H1 (cell line): ENCODE measurements at regions not wholly inside any gene's neighbourhood (a gene's known extent, or its start where the extent isn't known, plus 50 kb on each side); places are given as distances from the start of the nearest gene placed in this dataset.

Source experiments
- CTCF ChIA-PET: fragments of 300-600 bp; sonication (Branson Sonifier 250); formaldehyde crosslinking; loops from one replicate; lab custom pipeline; 2021; ENCODE audit not compliant: partially characterized antibody; lab: Charles Lee
- POLR2A ChIA-PET: fragments of 300-600 bp; sonication (Branson Sonifier 250); formaldehyde crosslinking; loops from one replicate; lab custom pipeline; 2021; ENCODE audit warnings: inconsistent platforms; ENCODE audit not compliant: partially characterized antibody; lab: Charles Lee
- DNase-seq, 2 experiments: peaks; one replicate each; pipeline versions ENCODE4 v3.0.0 to v3.0.0-alpha.2; 2010 to 2022; ENCODE audit warnings: low spot score in 2 of 2, low read depth in 1 of 2, mixed read lengths in 1 of 2
- FAIRE-seq: peaks from 2 replicates; lab custom pipeline; 2011; peaks lifted over from hg19 to GRCh38; lab: Jason Lieb, UNC
- H2AFZ ChIP-seq: 2 replicates; pipeline ENCODE4 v1.8.1; 2012; ENCODE audit warnings: low read length, inconsistent platforms
- H2AK5ac ChIP-seq: 2 replicates; pipeline ENCODE4 v1.6.1; 2013; ENCODE audit warnings: low read depth, low read length
- H2BK120ac ChIP-seq: replicated peaks from 2 replicates; pipeline ENCODE3; 2013; ENCODE audit warnings: low read depth, low read length, inconsistent platforms
- H2BK12ac ChIP-seq: 2 replicates; pipeline ENCODE4 v1.6.1; 2013; ENCODE audit warnings: low read depth, low read length
- H2BK15ac ChIP-seq: 2 replicates; pipeline ENCODE4 v1.6.1; 2013; ENCODE audit warnings: low read length
- H2BK20ac ChIP-seq: 2 replicates; pipeline ENCODE4 v1.6.1; 2013; ENCODE audit warnings: low read length
- H2BK5ac ChIP-seq: 2 replicates; pipeline ENCODE4 v1.6.1; 2013; ENCODE audit warnings: low read depth, low read length
- H3K14ac ChIP-seq: 2 replicates; pipeline ENCODE4 v1.6.1; 2013; ENCODE audit warnings: inconsistent platforms; ENCODE audit not compliant: insufficient read length
- H3K18ac ChIP-seq: 2 replicates; pipeline ENCODE4 v1.6.1; 2013; ENCODE audit warnings: low read length; ENCODE audit errors: extremely low read depth
- H3K23ac ChIP-seq: 2 replicates; pipeline ENCODE4 v1.6.1; 2013; ENCODE audit warnings: inconsistent platforms; ENCODE audit not compliant: insufficient read length
- H3K23me2 ChIP-seq: 2 replicates; pipeline ENCODE4 v1.6.1; 2013; ENCODE audit warnings: low read depth, low read length
- H3K27ac ChIP-seq: 2 replicates; pipeline ENCODE4 v1.6.1; 2011; ENCODE audit warnings: low read depth, low read length, inconsistent platforms
- H3K27me3 ChIP-seq, 4 experiments: replicated peaks in 1 of 4; 1 replicate in 1 of 4; 2 replicates in 3 of 4; pipeline versions ENCODE4 v1.6.1 to v1.8.1; 2011 to 2013; ENCODE audit warnings: low read length in 3 of 4, mild to moderate bottlenecking in 3 of 4, inconsistent platforms in 2 of 4, mixed read lengths in 2 of 4, moderate library complexity in 1 of 4; ENCODE audit not compliant: control insufficient read depth in 3 of 4, insufficient read depth in 3 of 4; ENCODE audit errors: extremely low read depth in 1 of 4
- H3K36me3 ChIP-seq, 4 experiments: 2 replicates each; pipeline versions ENCODE4 v1.6.1 to v1.8.1; 2011 to 2013; ENCODE audit warnings: mild to moderate bottlenecking in 4 of 4, low read length in 3 of 4, moderate library complexity in 2 of 4, control low read depth in 1 of 4, inconsistent platforms in 1 of 4; ENCODE audit not compliant: insufficient read depth in 4 of 4, control insufficient read depth in 2 of 4
- H3K4ac ChIP-seq: replicated peaks from 2 replicates; pipeline ENCODE3; 2013; ENCODE audit warnings: low read length, low read depth, mixed read lengths, inconsistent platforms; ENCODE audit not compliant: insufficient read length
- H3K4me1 ChIP-seq, 4 experiments: replicated peaks in 1 of 4; 1 replicate in 1 of 4; 2 replicates in 3 of 4; pipeline versions ENCODE4 v1.6.1 to v1.8.1; 2011 to 2013; ENCODE audit warnings: low read length in 3 of 4, inconsistent platforms in 2 of 4, mixed read lengths in 1 of 4; ENCODE audit not compliant: insufficient read depth in 4 of 4, control insufficient read depth in 3 of 4
- H3K4me2 ChIP-seq, 2 experiments: 2 replicates each; pipeline versions ENCODE4 v1.6.1 to v1.8.1; 2011 to 2013; ENCODE audit warnings: low read depth in 2 of 2, low read length in 2 of 2, control low read depth in 1 of 2, inconsistent platforms in 1 of 2, mild to moderate bottlenecking in 1 of 2; ENCODE audit not compliant: insufficient read depth in 1 of 2
- H3K4me3 ChIP-seq, 4 experiments: fragments of 200-600, 300-600 bp in 1 of 4; sonication (generic), shearing (Covaris generic), sonication (Bioruptor Twin) in 1 of 4; 2 replicates each; pipeline versions ENCODE4 v1.5.1 to v1.8.1; 2011 to 2016; ENCODE audit warnings: low read length in 4 of 4, low read depth in 3 of 4, control low read depth in 2 of 4, inconsistent platforms in 2 of 4, mild to moderate bottlenecking in 2 of 4, mixed read lengths in 1 of 4, moderate library complexity in 1 of 4; ENCODE audit not compliant: insufficient read depth in 2 of 4; ENCODE audit errors: extremely low read depth in 1 of 4
- H3K56ac ChIP-seq: replicated peaks from 2 replicates; pipeline ENCODE3; 2013; ENCODE audit warnings: low read depth, mild to moderate bottlenecking, mixed read lengths, low read length, inconsistent platforms; ENCODE audit not compliant: insufficient read length
- H3K79me1 ChIP-seq: 2 replicates; pipeline ENCODE4 v1.6.1; 2013; ENCODE audit warnings: low read depth, low read length, control low read depth
- H3K79me2 ChIP-seq, 2 experiments: 2 replicates each; pipeline versions ENCODE4 v1.6.1 to v1.8.1; 2012 to 2013; ENCODE audit warnings: low read length in 2 of 2, mild to moderate bottlenecking in 2 of 2, inconsistent platforms in 1 of 2; ENCODE audit not compliant: insufficient read depth in 2 of 2, control insufficient read depth in 1 of 2
- H3K9ac ChIP-seq, 4 experiments: replicated peaks in 1 of 4; 1 replicate in 1 of 4; 2 replicates in 3 of 4; pipeline versions ENCODE4 v1.6.1 to v1.8.1; 2011 to 2013; ENCODE audit warnings: low read depth in 3 of 4, low read length in 3 of 4, control low read depth in 2 of 4, mild to moderate bottlenecking in 2 of 4, moderate library complexity in 2 of 4, inconsistent platforms in 1 of 4; ENCODE audit errors: extremely low read depth in 1 of 4
- H3K9me3 ChIP-seq, 2 experiments: 2 replicates each; pipeline versions ENCODE4 v1.6.1 to v1.8.1; 2012 to 2013; ENCODE audit warnings: mild to moderate bottlenecking in 2 of 2, moderate library complexity in 2 of 2, control low read depth in 1 of 2, inconsistent platforms in 1 of 2, low read depth in 1 of 2, low read length in 1 of 2, mixed read lengths in 1 of 2; ENCODE audit not compliant: insufficient read depth in 2 of 2
- H4K20me1 ChIP-seq, 2 experiments: replicated peaks in 1 of 2; 2 replicates each; pipeline versions ENCODE3 to v1.8.1; 2011 to 2013; ENCODE audit warnings: inconsistent platforms in 2 of 2, low read length in 2 of 2, mild to moderate bottlenecking in 1 of 2; ENCODE audit not compliant: insufficient read depth in 2 of 2, control insufficient read depth in 1 of 2
- H4K5ac ChIP-seq: 2 replicates; pipeline ENCODE4 v1.6.1; 2013; ENCODE audit warnings: low read length, low read depth, mixed read lengths, inconsistent platforms; ENCODE audit not compliant: insufficient read length
- H4K8ac ChIP-seq: 2 replicates; pipeline ENCODE4 v1.8.0; 2013; ENCODE audit warnings: mild to moderate bottlenecking, moderate library complexity, low read length, inconsistent platforms; ENCODE audit not compliant: insufficient read depth; ENCODE audit errors: extremely low read depth
- H4K91ac ChIP-seq: replicated peaks from 2 replicates; pipeline ENCODE3; 2013; ENCODE audit warnings: low read length, mixed read lengths, inconsistent platforms; ENCODE audit not compliant: insufficient read length
- CHD2 ChIP-seq: IDR thresholded peaks from 2 replicates; pipeline ENCODE4 v1.6.1; 2012; ENCODE audit warnings: low read length, improper control_type of control experiment
- CREB1 ChIP-seq: IDR thresholded peaks from 2 replicates; pipeline ENCODE4 v1.6.1; 2012; ENCODE audit warnings: inconsistent platforms
- GABPA ChIP-seq: IDR thresholded peaks from 2 replicates; pipeline ENCODE4 v1.6.1; 2011; ENCODE audit warnings: mild to moderate bottlenecking, low read length, moderate library complexity, borderline replicate concordance; ENCODE audit not compliant: insufficient read depth
- HDAC2 ChIP-seq, 2 experiments: fragments of 300-600 bp in 1 of 2; sonication (generic) in 1 of 2; IDR thresholded peaks; 2 replicates each; pipeline ENCODE4 v1.6.1; 2011 to 2012; ENCODE audit warnings: low read depth in 2 of 2, low read length in 2 of 2, mild to moderate bottlenecking in 2 of 2, moderate library complexity in 2 of 2, borderline replicate concordance in 1 of 2, inconsistent platforms in 1 of 2
- KDM1A ChIP-seq: fragments of 200-600, 300-600 bp; sonication (generic); IDR thresholded peaks from 2 replicates; pipeline ENCODE4 v1.7.1; 2016; ENCODE audit warnings: mild to moderate bottlenecking, low read length, borderline replicate concordance
- PHF8 ChIP-seq: fragments of 200-600 bp; sonication (generic); conservative IDR thresholded peaks from 2 replicates; pipeline ENCODE4 v1.7.1; 2012; ENCODE audit warnings: low read depth, mild to moderate bottlenecking, inconsistent platforms, low read length, moderate library complexity
- POLR2AphosphoS5 ChIP-seq: IDR thresholded peaks from 2 replicates; pipeline ENCODE4 v1.6.1; 2011; ENCODE audit warnings: low read depth, low read length
- RNF2 ChIP-seq: fragments of 200-900, 300-1000 bp; sonication (generic); IDR thresholded peaks from 2 replicates; pipeline ENCODE4 v1.7.1; 2016; ENCODE audit warnings: borderline replicate concordance, low read depth, mild to moderate bottlenecking, antibody characterized with exemption, low read length; ENCODE audit not compliant: poor library complexity, severe bottlenecking; ENCODE audit errors: missing control alignments
- SAP30 ChIP-seq: fragments of 300-600 bp; sonication (generic); IDR thresholded peaks from 2 replicates; pipeline ENCODE4 v1.7.1; 2012; ENCODE audit warnings: low read length, moderate library complexity, mild to moderate bottlenecking, inconsistent platforms; ENCODE audit not compliant: insufficient read depth, insufficient replicate concordance
- SIN3A ChIP-seq, 2 experiments: IDR thresholded peaks in 1 of 2; conservative IDR thresholded peaks in 1 of 2; 2 replicates each; pipeline ENCODE4 v1.6.1; 2011 to 2012; ENCODE audit warnings: low read length in 2 of 2, improper control_type of control experiment in 1 of 2, low read depth in 1 of 2, mild to moderate bottlenecking in 1 of 2
- SP4 ChIP-seq: IDR thresholded peaks from 2 replicates; pipeline ENCODE4 v1.6.1; 2012; ENCODE audit warnings: low read length, inconsistent platforms
- TAF7 ChIP-seq: optimal IDR thresholded peaks from 2 replicates; pipeline ENCODE3; 2011; ENCODE audit warnings: low read depth, mild to moderate bottlenecking, inconsistent platforms, low read length, moderate library complexity, borderline replicate concordance
- TBP ChIP-seq: IDR thresholded peaks from 2 replicates; pipeline ENCODE4 v1.6.1; 2011; ENCODE audit warnings: low read depth, low read length, improper control_type of control experiment
- TCF12 ChIP-seq: IDR thresholded peaks from 2 replicates; pipeline ENCODE4 v1.6.1; 2011; ENCODE audit warnings: low read depth, mild to moderate bottlenecking, low read length
- ZNF274 ChIP-seq: IDR thresholded peaks from 2 replicates; pipeline ENCODE4 v1.7.0; 2012; ENCODE audit warnings: low read length, borderline replicate concordance; ENCODE audit errors: extremely low read depth
- WGBS, 2 experiments: shearing (Covaris generic) in 1 of 2; methylation state at CpG; one replicate each; pipeline versions ENCODE4 v1.1.6 to v1.1.7; 2013 to 2015; ENCODE audit warnings: low lambda C conversion rate in 2 of 2, mixed read lengths in 2 of 2, inconsistent platforms in 1 of 2, low coverage in 1 of 2, missing lambda C conversion rate in 1 of 2; ENCODE audit not compliant: insufficient replicate concordance in 2 of 2, insufficient coverage in 1 of 2, insufficient read length in 1 of 2; ENCODE audit errors: extremely low coverage in 1 of 2, missing lambda C conversion rate in 1 of 2; 5-methylcytosine and 5-hydroxymethylcytosine counted together

GRCh38 chr3:43185983-43186314, 80.1 kb upstream of the POMGNT2 start:
- Histone ChIP-seq H2BK12ac (no peak overlapping the region), H3K4me2 (no peak overlapping the region), H2BK20ac (no peak overlapping the region), H2BK5ac (no peak overlapping the region), H3K9ac (no peak overlapping the region), H3K79me1 (no peaks in the 10 kb centered on the region), H2AK5ac (no peak overlapping the region), H3K79me2 (no peaks in the 10 kb centered on the region), H2BK15ac (no peak overlapping the region), H3K27ac (no peak overlapping the region), H3K4ac (no peak overlapping the region), H3K4me1 (no peaks in the 10 kb centered on the region), H3K56ac (no peak overlapping the region), H4K8ac (no peak overlapping the region; the same call in 1 of the 2 replicates), H3K14ac (no peak overlapping the region), H2AFZ (no peak overlapping the region), H3K27me3 (peaks cover 0 to 1% (median 0%) of the 10 kb centered on the region in 4 experiments; a peak in 1 of 7 replicates), H4K91ac (no peak overlapping the region), H3K36me3 (no peaks in the 10 kb centered on the region), H4K20me1 (no peaks in the 10 kb centered on the region), H4K5ac (no peak overlapping the region), H3K23me2 (no peaks in the 10 kb centered on the region), H3K23ac (no peak overlapping the region), H3K18ac (no peak overlapping the region), H2BK120ac (no peak overlapping the region), H3K9me3 (no peaks in the 10 kb centered on the region), H3K4me3 (no peak overlapping the region)
- FAIRE-seq (no peak), DNase-seq (no peak)
- POLR2A ChIA-PET: no interaction called here
- CTCF ChIA-PET: interaction anchor here (0.9 to 1.7 kb wide), 2 partner anchors 24 to 295 kb away, joined by 3 to 6 read pairs; no protein-coding TSS in a partner anchor
- 89% methylated on average over 8 of the region's 8 CpGs; no CpG with 5 or more reads in 1 of the 2 experiments for WGBS, 2 experiments
- TF ChIP-seq CREB1 (no peak), SIN3A (conservative IDR thresholded peaks at IDR 0.05 in 1 of 2, IDR thresholded peaks at IDR 0.05 in 1 of 2; ENCODE audit: low read depth in 1 of 2, low read length in 2 of 2) (no peak), PHF8 (no peak), SAP30 (no peak), RNF2 (no peak), KDM1A (no peak), POLR2AphosphoS5 (no peak), TBP (no peak), CHD2 (no peak), HDAC2 (IDR thresholded peaks at IDR 0.05; ENCODE audit: borderline replicate concordance in 1 of 2, low read depth in 2 of 2, low read length in 2 of 2) (no peak), ZNF274 (no peak), GABPA (no peak), TAF7 (no peak), TCF12 (no peak), SP4 (no peak)
